HL-60/S4 treated with phorbol 12-myristate 13-acetate at 8.2 ng/mL for 4 days and 3 days (cell line): ENCODE measurements at regions not wholly inside any gene's neighbourhood (a gene's known extent, or its start where the extent isn't known, plus 50 kb on each side); places are given as distances from the start of the nearest gene placed in this dataset.

Experiments used
- in situ Hi-C: fragments of 300-500 bp; cut with MboI; formaldehyde crosslinking; loops from 2 replicates; pipeline ENCODE4 v1.15.0; 2022; ENCODE audit warnings: low sequenced_read_pairs

DNA sequence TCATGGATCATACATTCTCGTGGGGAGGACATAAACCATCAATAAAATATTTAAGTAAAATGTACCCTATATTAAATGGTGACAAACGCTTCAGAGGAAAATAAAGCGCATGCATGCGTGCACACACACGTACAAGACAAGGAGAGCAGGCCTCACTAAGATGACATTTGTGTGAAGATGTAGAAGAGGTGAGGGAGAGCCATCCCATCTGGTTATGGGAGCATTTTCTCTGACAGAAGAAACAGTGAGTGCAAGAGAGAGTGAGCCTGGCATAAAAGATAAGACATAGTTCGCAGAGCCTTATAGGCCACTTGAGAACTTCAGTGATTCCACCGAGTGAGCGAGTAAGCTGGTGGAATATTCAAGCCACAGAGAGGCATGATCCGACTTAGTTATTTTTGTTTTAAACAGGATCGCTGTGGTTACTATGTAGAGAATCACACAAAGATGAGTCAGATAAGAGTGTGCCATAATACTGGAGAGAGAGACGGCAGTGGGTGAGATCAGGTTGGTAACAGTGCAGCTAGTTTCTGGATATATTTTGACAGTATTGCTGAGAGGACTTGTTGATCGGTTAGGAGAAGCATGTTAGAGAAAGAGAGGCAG is 624.2 kb downstream of the PLPP3 start:
- in situ Hi-C loops, result no loop called here

- in situ Hi-C loops, result no loop called here
Measured at GRCh38 chr1:55951291-55951690, 628.1 kb downstream of the PLPP3 start.

DNA sequence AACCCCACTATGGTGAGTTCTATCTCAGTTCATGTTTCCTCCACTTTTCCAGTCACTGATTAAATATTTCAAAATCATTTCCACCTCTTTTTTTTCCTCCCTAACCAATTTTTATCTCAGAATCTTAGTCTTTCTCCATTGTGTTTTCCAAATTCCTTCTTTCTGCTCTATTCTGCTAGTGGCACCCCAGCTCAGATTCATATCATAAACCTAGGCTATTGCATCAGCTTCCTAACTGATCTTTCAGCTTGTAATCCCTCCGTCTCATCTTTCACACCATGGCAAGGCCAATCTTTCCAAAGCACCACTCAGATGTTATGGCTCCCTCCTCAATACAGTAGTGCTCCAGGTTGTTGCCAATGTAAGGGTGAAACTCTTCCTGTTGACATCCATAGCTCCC is 631.9 kb downstream of the PLPP3 start:
- in situ Hi-C loops, result no loop called here

DNA sequence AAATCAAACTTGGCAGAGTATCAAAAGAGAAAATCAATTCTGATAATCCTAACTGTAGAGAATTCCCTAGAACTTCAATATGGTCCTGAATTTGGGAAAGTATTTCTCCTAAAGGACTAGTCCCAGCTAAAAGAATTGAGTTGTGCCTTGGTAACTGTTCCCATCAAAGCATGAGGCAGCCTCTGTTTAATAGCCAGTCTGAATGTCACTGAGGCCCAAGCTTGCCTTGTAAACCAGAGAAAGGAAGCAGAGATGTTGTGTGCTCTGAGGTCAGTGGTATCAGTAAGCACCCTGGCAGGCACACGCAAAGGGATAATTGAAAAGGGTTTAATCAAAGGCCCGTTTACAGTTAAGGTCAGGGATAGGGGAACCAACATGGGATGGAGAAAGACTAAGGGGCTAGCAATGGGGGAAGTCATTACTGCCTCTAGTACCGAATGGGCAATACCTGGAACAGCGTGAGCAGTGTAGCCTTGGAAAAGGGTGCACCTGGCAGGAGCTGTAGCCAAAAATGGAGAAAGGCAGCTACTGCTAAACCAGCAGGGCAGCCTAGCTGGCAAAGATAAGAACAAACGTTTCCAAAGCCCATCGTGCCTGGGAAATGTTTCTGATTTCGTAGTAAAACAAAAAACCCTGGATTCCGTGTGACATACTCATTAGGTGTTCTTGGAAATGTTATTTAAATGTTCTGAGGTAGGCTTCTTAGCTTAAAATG is 635.5 kb downstream of the PLPP3 start:
- in situ Hi-C loops, result no loop called here

DNA sequence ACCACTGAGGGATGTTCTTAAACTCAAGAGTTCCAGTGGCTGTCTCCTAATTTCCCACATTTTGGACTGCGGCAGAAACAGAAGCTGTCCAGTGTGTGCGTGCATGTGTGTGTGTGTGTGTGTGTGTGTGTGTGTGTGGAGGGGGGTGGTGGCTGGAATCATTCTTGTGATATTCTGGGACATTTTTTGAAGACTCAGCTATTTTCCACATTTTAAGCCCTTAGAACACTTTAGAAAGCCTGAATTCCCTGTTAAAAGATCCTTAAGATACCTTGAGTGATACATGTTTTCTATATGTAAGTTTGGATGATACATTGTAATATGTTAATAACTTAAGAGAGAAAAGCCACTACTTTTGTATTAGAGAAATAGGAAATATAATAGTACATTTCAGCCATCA is 636.4 kb downstream of the PLPP3 start:
- in situ Hi-C loops, result no loop called here

DNA sequence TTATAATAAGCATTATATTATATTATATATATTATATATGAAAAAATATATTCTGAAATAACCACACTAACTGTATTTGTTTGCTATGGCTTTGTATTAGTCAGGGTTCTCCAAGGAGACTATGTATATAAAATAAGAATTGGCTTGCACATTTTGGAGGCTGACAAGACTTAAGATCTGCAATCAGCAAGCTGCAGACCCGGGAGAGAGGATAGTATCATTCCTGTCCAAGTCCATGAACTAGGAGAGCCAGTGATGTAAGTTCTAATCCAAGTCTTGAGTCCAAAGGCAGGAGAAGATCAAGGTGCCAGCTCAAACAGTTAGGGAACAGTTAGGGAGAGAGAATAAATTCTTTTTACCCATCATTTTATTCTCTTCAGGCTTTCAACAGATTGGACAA is 639.5 kb downstream of the PLPP3 start:
- in situ Hi-C loops, result no loop called here

GRCh38 chr1:55938861-55939260 is 640.5 kb downstream of the PLPP3 start:
- in situ Hi-C loops, result no loop called here

DNA sequence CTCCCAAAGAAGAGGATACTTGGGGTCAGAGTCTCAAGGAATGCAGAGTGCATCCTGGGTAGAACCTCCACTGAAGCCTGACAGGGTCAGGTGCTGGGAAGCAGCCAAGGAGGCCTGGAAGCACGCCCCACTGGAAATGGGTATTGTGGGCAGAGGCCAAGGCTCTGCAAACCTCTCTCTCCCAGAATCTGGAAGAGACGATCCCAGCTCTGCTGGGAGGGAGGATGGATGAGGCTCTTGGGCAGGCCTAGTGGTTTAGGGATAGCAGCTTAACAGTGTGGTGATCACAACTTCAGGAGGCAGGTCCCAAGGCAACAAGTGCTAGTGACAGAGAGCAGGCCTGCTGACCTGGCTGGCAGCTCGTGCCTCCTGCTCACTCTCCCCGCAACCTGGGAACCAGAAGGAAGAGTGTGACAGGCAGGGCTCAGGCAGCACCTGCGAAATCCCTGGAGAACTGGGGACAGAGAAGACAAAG is 641.0 kb downstream of the PLPP3 start:
- in situ Hi-C loops, result no loop called here

GRCh38 chr1:55937840-55938375 is 641.5 kb downstream of the PLPP3 start:
- in situ Hi-C loops, result no loop called here

GRCh38 chr1:55935236-55935635 is 644.1 kb downstream of the PLPP3 start:
- in situ Hi-C loops, result no loop called here

GRCh38 chr1:55932402-55932801 is 647.0 kb downstream of the PLPP3 start:
- in situ Hi-C loops, result no loop called here

GRCh38 chr1:55931081-55931940 is 648.1 kb downstream of the PLPP3 start:
- in situ Hi-C loops, result no loop called here

GRCh38 chr1:55929652-55930051 is 649.7 kb downstream of the PLPP3 start:
- in situ Hi-C loops, result no loop called here

- in situ Hi-C loops, result no loop called here
Measured at GRCh38 chr1:55928576-55928975, 650.8 kb downstream of the PLPP3 start.

DNA sequence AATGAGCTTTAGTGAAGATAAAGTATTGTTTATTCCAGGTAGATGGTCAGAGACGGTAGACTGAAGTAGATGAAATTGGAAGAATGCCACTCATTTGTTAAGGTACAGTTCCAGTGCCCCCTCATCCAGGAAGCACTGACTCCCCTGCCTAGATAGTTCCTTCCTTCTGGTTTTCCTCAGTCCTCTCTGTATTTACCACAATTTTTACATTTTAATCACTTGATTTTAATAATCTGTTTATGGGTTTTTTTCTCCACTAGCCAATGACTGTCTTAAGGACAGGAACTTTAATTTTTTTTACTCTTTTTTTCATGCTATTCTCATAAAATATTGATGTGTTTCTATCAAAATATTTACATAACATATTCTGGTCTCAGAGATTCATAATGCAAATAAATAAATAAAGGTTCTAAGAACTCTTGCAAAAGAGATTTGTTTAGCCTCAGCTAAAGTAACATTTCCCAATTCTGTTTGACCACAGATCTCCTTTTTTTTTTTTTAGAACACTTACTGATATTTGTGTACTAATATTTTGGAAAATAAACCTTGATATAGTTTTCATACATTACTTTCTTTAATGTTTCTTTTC is 651.6 kb downstream of the PLPP3 start:
- in situ Hi-C loops, result no loop called here

DNA sequence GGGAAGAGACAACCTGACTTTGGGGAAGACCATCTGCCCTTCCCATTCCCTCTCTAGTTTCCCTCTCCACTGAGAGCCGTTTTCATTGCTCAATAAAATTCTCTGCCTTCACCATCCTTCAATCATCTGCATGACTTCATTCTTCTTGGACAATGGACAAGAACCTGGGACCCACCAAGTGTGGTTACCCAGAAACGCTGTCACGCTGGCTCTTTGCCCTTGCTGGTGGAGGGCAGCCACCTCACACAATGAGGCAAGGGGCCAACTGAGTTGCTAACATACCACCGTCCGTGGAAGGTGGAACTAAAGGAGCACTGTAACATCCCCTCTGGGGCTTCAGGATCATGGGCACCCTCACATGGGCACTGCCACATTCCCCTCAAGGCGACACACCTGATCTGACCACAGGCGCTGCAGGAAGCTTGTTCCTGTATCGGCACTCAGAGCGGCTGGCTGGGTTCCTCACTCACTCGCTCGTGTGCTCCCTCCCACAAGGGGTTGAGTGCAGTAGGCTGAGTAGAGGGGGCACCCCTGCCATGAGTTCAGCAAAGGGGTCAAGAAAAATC is 652.4 kb downstream of the PLPP3 start:
- in situ Hi-C loops, result no loop called here

GRCh38 chr1:55916907-55917306 is 662.5 kb downstream of the PLPP3 start:
- in situ Hi-C loops, result no loop called here

- in situ Hi-C loops, result no loop called here
Measured at GRCh38 chr1:55916481-55916880, 662.9 kb downstream of the PLPP3 start.

- in situ Hi-C loops, result no loop called here
Measured at GRCh38 chr1:55913565-55913964, 665.8 kb downstream of the PLPP3 start.

DNA sequence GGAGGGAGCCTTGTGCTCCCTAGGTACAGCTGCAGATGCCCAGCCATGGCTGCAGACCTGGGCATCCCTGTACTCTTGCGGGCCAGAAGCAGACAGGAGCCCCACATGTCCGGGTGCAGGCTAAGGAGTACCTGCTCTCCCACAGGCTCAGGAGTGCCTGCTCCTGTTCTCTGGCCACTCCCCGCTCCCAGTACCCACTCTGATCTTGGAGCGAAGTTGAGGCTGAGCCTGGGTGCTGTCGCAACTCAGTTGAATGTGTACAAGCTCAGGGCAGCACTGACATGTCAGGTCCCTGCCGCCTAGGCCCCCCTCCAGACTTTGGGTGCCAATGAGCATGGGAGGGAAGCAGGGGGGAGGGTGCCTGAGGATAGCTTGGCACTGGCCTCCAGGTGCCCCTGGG is 666.9 kb downstream of the PLPP3 start:
- in situ Hi-C loops, result no loop called here

DNA sequence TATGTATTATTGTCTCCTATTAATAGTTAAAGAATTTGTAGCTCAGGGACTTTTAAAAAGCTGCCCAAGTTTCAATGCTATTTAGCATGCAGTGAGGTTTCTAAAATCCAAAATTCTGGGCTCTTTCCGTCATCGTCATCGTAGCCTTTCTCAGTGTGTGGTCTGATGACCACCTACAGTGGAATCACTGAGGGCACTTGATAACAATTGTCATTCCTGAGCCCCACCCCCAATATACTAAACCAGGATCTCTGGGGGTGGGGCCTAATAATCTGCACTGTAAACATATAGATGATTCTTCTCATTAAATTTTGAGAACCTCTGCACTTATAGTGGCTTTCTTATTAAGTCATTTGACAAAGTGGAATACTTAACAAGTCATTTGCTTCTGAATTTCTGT is 674.8 kb downstream of the PLPP3 start:
- in situ Hi-C loops, result no loop called here
